GM23338 (cell line): ENCODE measurements at regions not wholly inside any gene's neighbourhood (a gene's known extent, or its start where the extent isn't known, plus 50 kb on each side); places are given as distances from the start of the nearest gene placed in this dataset.

Source experiments
- CREB1 ChIP-seq: fragments of 250-450 bp; sonication (Bioruptor Pico); IDR thresholded peaks from 2 replicates; pipeline ENCODE4 v1.5.0; 2020; ENCODE audit warnings: low read depth, mild to moderate bottlenecking, moderate library complexity
- EZH2 ChIP-seq: fragments of 200-600 bp; sonication (generic); IDR thresholded peaks from one replicate; pipeline ENCODE4 v1.8.0; 2017; ENCODE audit warnings: antibody characterized with exemption, mild to moderate bottlenecking, low read depth; ENCODE audit not compliant: unreplicated experiment
- EZH2phosphoT487 ChIP-seq: fragments of 200-600 bp; sonication (generic); IDR thresholded peaks from one replicate; pipeline ENCODE4 v1.8.1; 2018; ENCODE audit warnings: antibody characterized with exemption; ENCODE audit not compliant: unreplicated experiment
- JUNB ChIP-seq: IDR thresholded peaks from one replicate; pipeline ENCODE4 v1.6.1; 2016; ENCODE audit warnings: antibody characterized with exemption; ENCODE audit not compliant: unreplicated experiment
- NANOG ChIP-seq: IDR thresholded peaks from 2 replicates; pipeline ENCODE4 v1.6.1; 2016; ENCODE audit warnings: antibody characterized with exemption, borderline replicate concordance
- POLR2AphosphoS5 ChIP-seq: IDR thresholded peaks from 2 replicates; pipeline ENCODE4 v1.6.1; 2016; ENCODE audit warnings: antibody characterized with exemption, low read depth
- STAT1 ChIP-seq: IDR thresholded peaks from one replicate; pipeline ENCODE4 v1.6.1; 2016; ENCODE audit warnings: antibody characterized with exemption; ENCODE audit not compliant: unreplicated experiment
- ZNF114 ChIP-seq: fragments of 250-450 bp; sonication (Bioruptor Pico); IDR thresholded peaks from 2 replicates; pipeline ENCODE4 v1.5.0; 2020; ENCODE audit warnings: mild to moderate bottlenecking, moderate library complexity
- ZNF331 ChIP-seq: fragments of 250-450 bp; sonication (Bioruptor Pico); IDR thresholded peaks from 2 replicates; pipeline ENCODE4 v1.5.0; 2020; ENCODE audit warnings: low read depth, mild to moderate bottlenecking, moderate library complexity
- TF ChIP-seq, protein P1 (sequence below), 2 experiments: fragments of 200-600 bp in 1 of 2; sonication (generic) in 1 of 2; conservative IDR thresholded peaks; 2 replicates each; pipeline versions ENCODE4 v1.5.1 to v1.6.1; 2016 to 2017; ENCODE audit warnings: antibody characterized with exemption in 2 of 2, low read depth in 2 of 2, mild to moderate bottlenecking in 2 of 2, moderate library complexity in 1 of 2
- TF ChIP-seq, protein P2 (sequence below): IDR thresholded peaks from one replicate; pipeline ENCODE4 v1.6.1; 2018; ENCODE audit warnings: antibody characterized with exemption; ENCODE audit not compliant: unreplicated experiment
- TF ChIP-seq, protein P3 (sequence below): IDR thresholded peaks from 2 replicates; pipeline ENCODE4 v1.6.1; 2016; ENCODE audit warnings: antibody characterized with exemption
- TF ChIP-seq, protein P4 (sequence below): fragments of 250-450 bp; sonication (Bioruptor Pico); IDR thresholded peaks from 2 replicates; pipeline ENCODE4 v1.5.0; 2020; ENCODE audit warnings: mild to moderate bottlenecking, moderate library complexity

GRCh38 chr11:29483831-29484230 lies 533.0 kb downstream of the KCNA4 start:
- no peak for TF ChIP-seq POLR2AphosphoS5
- TF ChIP-seq, protein P1, sequence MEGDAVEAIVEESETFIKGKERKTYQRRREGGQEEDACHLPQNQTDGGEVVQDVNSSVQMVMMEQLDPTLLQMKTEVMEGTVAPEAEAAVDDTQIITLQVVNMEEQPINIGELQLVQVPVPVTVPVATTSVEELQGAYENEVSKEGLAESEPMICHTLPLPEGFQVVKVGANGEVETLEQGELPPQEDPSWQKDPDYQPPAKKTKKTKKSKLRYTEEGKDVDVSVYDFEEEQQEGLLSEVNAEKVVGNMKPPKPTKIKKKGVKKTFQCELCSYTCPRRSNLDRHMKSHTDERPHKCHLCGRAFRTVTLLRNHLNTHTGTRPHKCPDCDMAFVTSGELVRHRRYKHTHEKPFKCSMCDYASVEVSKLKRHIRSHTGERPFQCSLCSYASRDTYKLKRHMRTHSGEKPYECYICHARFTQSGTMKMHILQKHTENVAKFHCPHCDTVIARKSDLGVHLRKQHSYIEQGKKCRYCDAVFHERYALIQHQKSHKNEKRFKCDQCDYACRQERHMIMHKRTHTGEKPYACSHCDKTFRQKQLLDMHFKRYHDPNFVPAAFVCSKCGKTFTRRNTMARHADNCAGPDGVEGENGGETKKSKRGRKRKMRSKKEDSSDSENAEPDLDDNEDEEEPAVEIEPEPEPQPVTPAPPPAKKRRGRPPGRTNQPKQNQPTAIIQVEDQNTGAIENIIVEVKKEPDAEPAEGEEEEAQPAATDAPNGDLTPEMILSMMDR (conservative IDR thresholded peaks at IDR 0.05; ENCODE audit: low read depth in 2 of 2): no peak
- no peak for TF ChIP-seq NANOG
- TF ChIP-seq EZH2phosphoT487: no peak
- TF ChIP-seq EZH2: no peak
- TF ChIP-seq, protein P2, sequence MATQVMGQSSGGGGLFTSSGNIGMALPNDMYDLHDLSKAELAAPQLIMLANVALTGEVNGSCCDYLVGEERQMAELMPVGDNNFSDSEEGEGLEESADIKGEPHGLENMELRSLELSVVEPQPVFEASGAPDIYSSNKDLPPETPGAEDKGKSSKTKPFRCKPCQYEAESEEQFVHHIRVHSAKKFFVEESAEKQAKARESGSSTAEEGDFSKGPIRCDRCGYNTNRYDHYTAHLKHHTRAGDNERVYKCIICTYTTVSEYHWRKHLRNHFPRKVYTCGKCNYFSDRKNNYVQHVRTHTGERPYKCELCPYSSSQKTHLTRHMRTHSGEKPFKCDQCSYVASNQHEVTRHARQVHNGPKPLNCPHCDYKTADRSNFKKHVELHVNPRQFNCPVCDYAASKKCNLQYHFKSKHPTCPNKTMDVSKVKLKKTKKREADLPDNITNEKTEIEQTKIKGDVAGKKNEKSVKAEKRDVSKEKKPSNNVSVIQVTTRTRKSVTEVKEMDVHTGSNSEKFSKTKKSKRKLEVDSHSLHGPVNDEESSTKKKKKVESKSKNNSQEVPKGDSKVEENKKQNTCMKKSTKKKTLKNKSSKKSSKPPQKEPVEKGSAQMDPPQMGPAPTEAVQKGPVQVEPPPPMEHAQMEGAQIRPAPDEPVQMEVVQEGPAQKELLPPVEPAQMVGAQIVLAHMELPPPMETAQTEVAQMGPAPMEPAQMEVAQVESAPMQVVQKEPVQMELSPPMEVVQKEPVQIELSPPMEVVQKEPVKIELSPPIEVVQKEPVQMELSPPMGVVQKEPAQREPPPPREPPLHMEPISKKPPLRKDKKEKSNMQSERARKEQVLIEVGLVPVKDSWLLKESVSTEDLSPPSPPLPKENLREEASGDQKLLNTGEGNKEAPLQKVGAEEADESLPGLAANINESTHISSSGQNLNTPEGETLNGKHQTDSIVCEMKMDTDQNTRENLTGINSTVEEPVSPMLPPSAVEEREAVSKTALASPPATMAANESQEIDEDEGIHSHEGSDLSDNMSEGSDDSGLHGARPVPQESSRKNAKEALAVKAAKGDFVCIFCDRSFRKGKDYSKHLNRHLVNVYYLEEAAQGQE: no peak
- no peak for TF ChIP-seq ZNF114 (CRISPR knock-in tag)
- no peak for TF ChIP-seq JUNB
- TF ChIP-seq CREB1 (CRISPR knock-in tag): no peak
- TF ChIP-seq, protein P3, sequence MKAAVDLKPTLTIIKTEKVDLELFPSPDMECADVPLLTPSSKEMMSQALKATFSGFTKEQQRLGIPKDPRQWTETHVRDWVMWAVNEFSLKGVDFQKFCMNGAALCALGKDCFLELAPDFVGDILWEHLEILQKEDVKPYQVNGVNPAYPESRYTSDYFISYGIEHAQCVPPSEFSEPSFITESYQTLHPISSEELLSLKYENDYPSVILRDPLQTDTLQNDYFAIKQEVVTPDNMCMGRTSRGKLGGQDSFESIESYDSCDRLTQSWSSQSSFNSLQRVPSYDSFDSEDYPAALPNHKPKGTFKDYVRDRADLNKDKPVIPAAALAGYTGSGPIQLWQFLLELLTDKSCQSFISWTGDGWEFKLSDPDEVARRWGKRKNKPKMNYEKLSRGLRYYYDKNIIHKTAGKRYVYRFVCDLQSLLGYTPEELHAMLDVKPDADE: no peak
- TF ChIP-seq, protein P4, sequence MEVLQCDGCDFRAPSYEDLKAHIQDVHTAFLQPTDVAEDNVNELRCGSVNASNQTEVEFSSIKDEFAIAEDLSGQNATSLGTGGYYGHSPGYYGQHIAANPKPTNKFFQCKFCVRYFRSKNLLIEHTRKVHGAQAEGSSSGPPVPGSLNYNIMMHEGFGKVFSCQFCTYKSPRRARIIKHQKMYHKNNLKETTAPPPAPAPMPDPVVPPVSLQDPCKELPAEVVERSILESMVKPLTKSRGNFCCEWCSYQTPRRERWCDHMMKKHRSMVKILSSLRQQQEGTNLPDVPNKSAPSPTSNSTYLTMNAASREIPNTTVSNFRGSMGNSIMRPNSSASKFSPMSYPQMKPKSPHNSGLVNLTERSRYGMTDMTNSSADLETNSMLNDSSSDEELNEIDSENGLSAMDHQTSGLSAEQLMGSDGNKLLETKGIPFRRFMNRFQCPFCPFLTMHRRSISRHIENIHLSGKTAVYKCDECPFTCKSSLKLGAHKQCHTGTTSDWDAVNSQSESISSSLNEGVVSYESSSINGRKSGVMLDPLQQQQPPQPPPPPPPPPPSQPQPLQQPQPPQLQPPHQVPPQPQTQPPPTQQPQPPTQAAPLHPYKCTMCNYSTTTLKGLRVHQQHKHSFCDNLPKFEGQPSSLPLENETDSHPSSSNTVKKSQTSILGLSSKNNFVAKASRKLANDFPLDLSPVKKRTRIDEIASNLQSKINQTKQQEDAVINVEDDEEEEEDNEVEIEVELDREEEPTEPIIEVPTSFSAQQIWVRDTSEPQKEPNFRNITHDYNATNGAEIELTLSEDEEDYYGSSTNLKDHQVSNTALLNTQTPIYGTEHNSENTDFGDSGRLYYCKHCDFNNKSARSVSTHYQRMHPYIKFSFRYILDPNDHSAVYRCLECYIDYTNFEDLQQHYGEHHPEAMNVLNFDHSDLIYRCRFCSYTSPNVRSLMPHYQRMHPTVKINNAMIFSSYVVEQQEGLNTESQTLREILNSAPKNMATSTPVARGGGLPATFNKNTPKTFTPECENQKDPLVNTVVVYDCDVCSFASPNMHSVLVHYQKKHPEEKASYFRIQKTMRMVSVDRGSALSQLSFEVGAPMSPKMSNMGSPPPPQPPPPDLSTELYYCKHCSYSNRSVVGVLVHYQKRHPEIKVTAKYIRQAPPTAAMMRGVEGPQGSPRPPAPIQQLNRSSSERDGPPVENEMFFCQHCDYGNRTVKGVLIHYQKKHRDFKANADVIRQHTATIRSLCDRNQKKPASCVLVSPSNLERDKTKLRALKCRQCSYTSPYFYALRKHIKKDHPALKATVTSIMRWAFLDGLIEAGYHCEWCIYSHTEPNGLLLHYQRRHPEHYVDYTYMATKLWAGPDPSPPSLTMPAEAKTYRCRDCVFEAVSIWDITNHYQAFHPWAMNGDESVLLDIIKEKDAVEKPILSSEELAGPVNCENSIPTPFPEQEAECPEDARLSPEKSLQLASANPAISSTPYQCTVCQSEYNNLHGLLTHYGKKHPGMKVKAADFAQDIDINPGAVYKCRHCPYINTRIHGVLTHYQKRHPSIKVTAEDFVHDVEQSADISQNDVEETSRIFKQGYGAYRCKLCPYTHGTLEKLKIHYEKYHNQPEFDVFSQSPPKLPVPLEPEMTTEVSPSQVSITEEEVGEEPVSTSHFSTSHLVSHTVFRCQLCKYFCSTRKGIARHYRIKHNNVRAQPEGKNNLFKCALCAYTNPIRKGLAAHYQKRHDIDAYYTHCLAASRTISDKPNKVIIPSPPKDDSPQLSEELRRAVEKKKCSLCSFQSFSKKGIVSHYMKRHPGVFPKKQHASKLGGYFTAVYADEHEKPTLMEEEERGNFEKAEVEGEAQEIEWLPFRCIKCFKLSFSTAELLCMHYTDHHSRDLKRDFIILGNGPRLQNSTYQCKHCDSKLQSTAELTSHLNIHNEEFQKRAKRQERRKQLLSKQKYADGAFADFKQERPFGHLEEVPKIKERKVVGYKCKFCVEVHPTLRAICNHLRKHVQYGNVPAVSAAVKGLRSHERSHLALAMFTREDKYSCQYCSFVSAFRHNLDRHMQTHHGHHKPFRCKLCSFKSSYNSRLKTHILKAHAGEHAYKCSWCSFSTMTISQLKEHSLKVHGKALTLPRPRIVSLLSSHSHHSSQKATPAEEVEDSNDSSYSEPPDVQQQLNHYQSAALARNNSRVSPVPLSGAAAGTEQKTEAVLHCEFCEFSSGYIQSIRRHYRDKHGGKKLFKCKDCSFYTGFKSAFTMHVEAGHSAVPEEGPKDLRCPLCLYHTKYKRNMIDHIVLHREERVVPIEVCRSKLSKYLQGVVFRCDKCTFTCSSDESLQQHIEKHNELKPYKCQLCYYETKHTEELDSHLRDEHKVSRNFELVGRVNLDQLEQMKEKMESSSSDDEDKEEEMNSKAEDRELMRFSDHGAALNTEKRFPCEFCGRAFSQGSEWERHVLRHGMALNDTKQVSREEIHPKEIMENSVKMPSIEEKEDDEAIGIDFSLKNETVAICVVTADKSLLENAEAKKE (CRISPR knock-in tag): no peak
- no peak for TF ChIP-seq STAT1
- no peak for TF ChIP-seq ZNF331
